CMK (cell line): ENCODE measurements at regions not wholly inside any gene's neighbourhood (a gene's known extent, or its start where the extent isn't known, plus 50 kb on each side); places are given as distances from the start of the nearest gene placed in this dataset.

ENCODE experiments used
- DNase-seq: peaks from one replicate; pipeline ENCODE4 v3.0.0-alpha.2; 2010; ENCODE audit warnings: low read depth

GRCh38 chr10:43001427-43001795 is 75.5 kb upstream of the RET start:
- no peak for DNase-seq

DNA sequence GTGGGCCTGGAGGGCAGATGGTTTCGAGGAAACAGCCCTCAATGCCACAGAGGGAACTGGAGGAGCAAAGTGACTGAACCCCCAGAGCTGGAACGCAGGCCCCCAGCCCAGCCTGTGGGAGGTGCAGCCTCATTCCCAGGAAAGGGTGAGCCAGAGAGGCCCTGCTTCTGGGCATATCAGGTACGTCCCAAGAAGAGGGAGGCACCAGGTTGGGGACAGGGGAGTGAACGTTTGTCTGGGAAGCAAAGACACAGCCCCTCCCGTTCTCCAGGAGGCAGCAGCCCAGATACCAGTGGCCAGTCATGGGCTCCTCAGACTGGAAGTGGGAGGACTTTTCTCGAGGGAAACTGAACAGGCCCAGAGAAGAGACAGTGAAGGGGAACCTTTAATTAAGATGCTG is 74.3 kb upstream of the RET start:
- no peak for DNase-seq

GRCh38 chr10:43006490-43006889 is 70.4 kb upstream of the RET start:
- no peak for DNase-seq

DNA sequence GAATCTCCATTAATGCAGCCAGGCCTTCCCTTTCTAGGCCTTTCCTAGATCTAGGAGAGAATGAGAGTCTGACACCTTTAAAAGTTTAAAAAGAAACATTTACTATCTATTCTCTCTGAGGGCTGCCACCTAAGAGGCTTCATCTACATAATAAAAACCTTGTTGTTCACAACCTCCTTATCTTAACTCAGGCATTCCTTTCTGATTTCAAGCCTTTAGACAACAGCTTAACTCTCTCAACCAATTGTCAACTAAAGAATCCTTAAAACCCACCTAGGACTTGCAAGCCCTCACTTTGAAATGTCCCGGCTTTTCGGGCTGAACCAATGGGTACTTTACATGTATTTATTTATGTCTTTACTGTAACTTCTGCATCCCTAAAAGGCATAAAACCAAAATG is 64.3 kb upstream of the RET start:
- no peak for DNase-seq

GRCh38 chr10:43013065-43013464 is 63.8 kb upstream of the RET start:
- DNase-seq, result no peak

DNA sequence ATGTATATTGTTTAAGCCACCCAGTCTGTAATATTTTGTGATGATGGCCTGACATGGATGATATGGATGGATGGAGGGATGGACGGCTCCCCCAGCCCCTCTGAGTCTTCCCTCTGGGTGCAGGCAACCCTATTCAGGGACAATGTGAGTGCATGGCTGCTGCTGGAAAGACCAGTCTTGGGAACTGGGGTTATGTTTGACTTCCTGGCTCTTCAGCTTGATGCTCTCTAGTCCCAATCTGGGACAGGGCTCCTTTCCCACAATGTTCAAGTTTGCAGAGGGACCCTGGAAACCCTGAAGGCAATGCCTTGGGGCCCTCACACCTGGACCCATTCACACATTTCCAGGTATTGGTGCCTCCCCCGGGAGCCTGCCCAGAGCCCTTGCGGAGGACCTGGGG is 52.3 kb upstream of the RET start:
- DNase-seq, result no peak

- no peak for DNase-seq
These were observed 51.7 kb upstream of the RET start for GRCh38 chr10:43024942-43025700.

GRCh38 chr10:43026039-43026973 is 50.6 kb upstream of the RET start:
- no peak for DNase-seq
